ENCODE measurements at regions not wholly inside any gene's neighbourhood (a gene's known extent, or its start where the extent isn't known, plus 50 kb on each side); places are given as distances from the start of the nearest gene placed in this dataset.

- H3K27me3 ChIP-seq (ENCODE audit: insufficient read depth, low read length), result no peaks in the 10 kb centered on the region
- H3K36me3 ChIP-seq (ENCODE audit: insufficient read depth, low read length), result no peaks in the 10 kb centered on the region
- H3K27ac Mint-ChIP-seq (ENCODE audit: unreplicated experiment), result no peak overlapping the region
- no peak overlapping the region for H3K9ac ChIP-seq (ENCODE audit: low read length)
- no peak overlapping the region for H3K4me2 ChIP-seq (ENCODE audit: low read length)
- DNase-seq (ENCODE audit: low read depth), result no peak
- H4K20me1 ChIP-seq (ENCODE audit: insufficient read depth, low read length), result no peaks in the 10 kb centered on the region
- H3K4me3 Mint-ChIP-seq (ENCODE audit: unreplicated experiment), result no peak overlapping the region
- no peaks in the 10 kb centered on the region for H3K9me3 Mint-ChIP-seq (ENCODE audit: unreplicated experiment)
- no peak for FAIRE-seq
- H3K4me1 Mint-ChIP-seq (ENCODE audit: low read depth, unreplicated experiment), result no peaks in the 10 kb centered on the region
- H3K27me3 Mint-ChIP-seq (ENCODE audit: low read depth, unreplicated experiment), result peaks cover 9% of the 10 kb centered on the region
- no peak overlapping the region for H3K4me3 ChIP-seq (ENCODE audit: insufficient read depth, low read depth, low read length)
- TF ChIP-seq CTCF (IDR thresholded peaks at IDR 0.05; ENCODE audit: insufficient read depth, low read depth, low read length) (no peak), EZH2 (IDR thresholded peaks at IDR 0.05; ENCODE audit: insufficient read depth, low read length) (no peak)
- H2AFZ ChIP-seq (ENCODE audit: low read depth, low read length), result no peak overlapping the region
- H3K9me3 ChIP-seq (ENCODE audit: insufficient read depth, low read depth, low read length), result no peaks in the 10 kb centered on the region
- H3K4me1 ChIP-seq (ENCODE audit: insufficient read depth, low read length), result no peaks in the 10 kb centered on the region
- H3K36me3 Mint-ChIP-seq (ENCODE audit: low read depth, unreplicated experiment), result no peaks in the 10 kb centered on the region
- H3K27ac ChIP-seq (ENCODE audit: low read depth, low read length), result no peak overlapping the region
- H3K79me2 ChIP-seq (ENCODE audit: insufficient read depth, low read length), result no peaks in the 10 kb centered on the region
Measured at GRCh38 chr12:111224186-111225066, 144.5 kb downstream of the PHETA1 start.

DNA sequence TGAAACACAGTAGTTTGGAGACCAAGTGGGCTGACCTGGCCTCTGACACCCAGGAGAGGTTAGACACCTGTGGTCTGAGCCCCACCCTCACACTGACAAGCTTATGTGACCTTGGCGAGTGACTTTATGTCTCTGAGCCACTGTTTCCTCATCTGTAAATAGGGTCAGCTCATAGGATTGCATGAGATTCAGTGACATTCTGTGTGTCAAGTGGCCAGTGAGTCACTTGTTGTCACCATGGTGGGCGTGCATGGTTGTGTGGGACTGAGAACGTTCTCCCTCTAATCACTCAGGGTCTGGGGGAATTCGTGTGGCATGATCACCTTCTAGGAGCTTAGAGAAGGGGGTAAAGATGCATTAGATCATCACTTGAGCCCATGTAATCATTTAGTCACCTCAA lies 146.4 kb downstream of the PHETA1 start:
- Histone ChIP-seq H3K4me3 (ENCODE audit: insufficient read depth, low read depth, low read length) (no peak overlapping the region), H3K9me3 (ENCODE audit: insufficient read depth, low read depth, low read length) (no peaks in the 10 kb centered on the region), H3K36me3 (ENCODE audit: insufficient read depth, low read length) (no peaks in the 10 kb centered on the region), H3K27me3 (ENCODE audit: insufficient read depth, low read length) (no peaks in the 10 kb centered on the region), H3K27ac (ENCODE audit: low read depth, low read length) (no peak overlapping the region), H4K20me1 (ENCODE audit: insufficient read depth, low read length) (no peaks in the 10 kb centered on the region), H3K9ac (ENCODE audit: low read length) (no peak overlapping the region), H2AFZ (ENCODE audit: low read depth, low read length) (no peak overlapping the region), H3K4me1 (ENCODE audit: insufficient read depth, low read length) (no peaks in the 10 kb centered on the region), H3K4me2 (ENCODE audit: low read length) (no peak overlapping the region), H3K79me2 (ENCODE audit: insufficient read depth, low read length) (no peaks in the 10 kb centered on the region)
- no peak for FAIRE-seq
- peaks cover 2% of the 10 kb centered on the region for H3K9me3 Mint-ChIP-seq (ENCODE audit: unreplicated experiment)
- H3K4me1 Mint-ChIP-seq (ENCODE audit: low read depth, unreplicated experiment), result no peaks in the 10 kb centered on the region
- no peaks in the 10 kb centered on the region for H3K36me3 Mint-ChIP-seq (ENCODE audit: low read depth, unreplicated experiment)
- H3K4me3 Mint-ChIP-seq (ENCODE audit: unreplicated experiment), result no peak overlapping the region
- TF ChIP-seq EZH2 (IDR thresholded peaks at IDR 0.05; ENCODE audit: insufficient read depth, low read length), result no peak
- TF ChIP-seq CTCF (IDR thresholded peaks at IDR 0.05; ENCODE audit: insufficient read depth, low read depth, low read length), result no peak
- no peak for DNase-seq (ENCODE audit: low read depth)
- H3K27me3 Mint-ChIP-seq (ENCODE audit: low read depth, unreplicated experiment), result peaks cover 11% of the 10 kb centered on the region
- H3K27ac Mint-ChIP-seq (ENCODE audit: unreplicated experiment), result no peak overlapping the region

DNA sequence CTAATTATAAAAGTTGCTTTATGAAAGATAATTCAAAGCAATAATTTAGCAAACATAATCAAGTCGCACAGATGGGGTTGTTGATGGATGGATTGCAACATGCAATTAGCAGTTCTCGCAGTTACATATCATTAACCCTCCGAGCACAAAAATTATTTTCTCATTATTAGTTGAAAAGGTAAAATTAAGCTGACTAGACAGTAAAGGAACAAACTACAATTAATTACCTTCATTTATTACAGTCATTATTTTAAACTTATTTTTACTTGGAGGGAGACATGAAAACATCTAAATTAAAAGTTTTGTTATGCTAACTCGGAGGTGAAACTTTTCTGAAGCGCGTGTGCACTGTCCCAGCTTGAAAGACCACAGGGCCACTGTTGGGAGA lies 146.9 kb downstream of the PHETA1 start:
- peaks cover 2% of the 10 kb centered on the region for H3K9me3 Mint-ChIP-seq (ENCODE audit: unreplicated experiment)
- Histone ChIP-seq H3K9ac (ENCODE audit: low read length) (no peak overlapping the region), H3K27ac (ENCODE audit: low read depth, low read length) (no peak overlapping the region), H3K4me1 (ENCODE audit: insufficient read depth, low read length) (no peaks in the 10 kb centered on the region), H4K20me1 (ENCODE audit: insufficient read depth, low read length) (no peaks in the 10 kb centered on the region), H3K36me3 (ENCODE audit: insufficient read depth, low read length) (no peaks in the 10 kb centered on the region), H3K4me3 (ENCODE audit: insufficient read depth, low read depth, low read length) (no peak overlapping the region), H3K79me2 (ENCODE audit: insufficient read depth, low read length) (no peaks in the 10 kb centered on the region), H2AFZ (ENCODE audit: low read depth, low read length) (no peak overlapping the region), H3K27me3 (ENCODE audit: insufficient read depth, low read length) (no peaks in the 10 kb centered on the region), H3K4me2 (ENCODE audit: low read length) (no peak overlapping the region), H3K9me3 (ENCODE audit: insufficient read depth, low read depth, low read length) (no peaks in the 10 kb centered on the region)
- no peak for DNase-seq (ENCODE audit: low read depth)
- H3K4me3 Mint-ChIP-seq (ENCODE audit: unreplicated experiment), result no peak overlapping the region
- peaks cover 13% of the 10 kb centered on the region for H3K27me3 Mint-ChIP-seq (ENCODE audit: low read depth, unreplicated experiment)
- TF ChIP-seq CTCF (IDR thresholded peaks at IDR 0.05; ENCODE audit: insufficient read depth, low read depth, low read length) (no peak), EZH2 (IDR thresholded peaks at IDR 0.05; ENCODE audit: insufficient read depth, low read length) (no peak)
- H3K36me3 Mint-ChIP-seq (ENCODE audit: low read depth, unreplicated experiment), result no peaks in the 10 kb centered on the region
- no peak for FAIRE-seq
- no peaks in the 10 kb centered on the region for H3K4me1 Mint-ChIP-seq (ENCODE audit: low read depth, unreplicated experiment)
- H3K27ac Mint-ChIP-seq (ENCODE audit: unreplicated experiment), result no peak overlapping the region
